Sigmoid colon (tissue), 6 donors: ENCODE measurements at regions not wholly inside any gene's neighbourhood (a gene's known extent, or its start where the extent isn't known, plus 50 kb on each side); places are given as distances from the start of the nearest gene placed in this dataset.

Experiments
- DNase-seq: peaks from one replicate; pipeline ENCODE4 v3.0.0-alpha.2; 2019
- H3K27ac ChIP-seq, 4 donors: fragments of 200-600 bp; sonication (generic); one replicate each; pipeline ENCODE4 v1.5.1; 2016 to 2019; ENCODE audit warnings: mild to moderate bottlenecking in 1 of 4
- H3K27me3 ChIP-seq, 3 donors: fragments of 200-600 bp; sonication (generic); one replicate each; pipeline ENCODE4 v1.5.1; 2019; ENCODE audit warnings: mild to moderate bottlenecking in 1 of 3
- H3K36me3 ChIP-seq, 4 donors: fragments of 200-600 bp; sonication (generic); one replicate each; pipeline ENCODE4 v1.5.1; 2016 to 2019
- H3K4me1 ChIP-seq, 4 donors: fragments of 200-600 bp; sonication (generic); one replicate each; pipeline ENCODE4 v1.5.1; 2017 to 2019
- H3K4me3 ChIP-seq, 4 donors: fragments of 200-600 bp; sonication (generic); one replicate each; pipeline ENCODE4 v1.5.1; 2017 to 2019; ENCODE audit warnings: mild to moderate bottlenecking in 2 of 4, moderate library complexity in 1 of 4
- H3K9me3 ChIP-seq, 4 donors: fragments of 200-600 bp in 3 of 4; sonication (generic) in 3 of 4; one replicate each; pipeline versions ENCODE4 v1.5.1 to v1.6.1; 2013 to 2019
- EP300 ChIP-seq, 4 donors: sonication (generic); formaldehyde crosslinking; IDR thresholded peaks; one replicate each; pipeline ENCODE4 v1.6.1; 2017; ENCODE audit warnings: antibody characterized with exemption in 4 of 4
- POLR2A ChIP-seq, 2 donors: fragments of 450-650 bp; IDR thresholded peaks; one replicate each; pipeline ENCODE4 v1.6.1; 2016; ENCODE audit warnings: antibody characterized with exemption in 2 of 2, mild to moderate bottlenecking in 2 of 2, moderate library complexity in 2 of 2
- POLR2AphosphoS5 ChIP-seq, 4 donors: sonication (generic); formaldehyde crosslinking; IDR thresholded peaks; one replicate each; pipeline ENCODE4 v1.6.1; 2017; ENCODE audit warnings: antibody characterized with exemption in 4 of 4
- WGBS, 2 donors: extraction: QIAGEN DNeasy Blood & Tissue Kit; methylation state at CpG; one replicate each; pipeline ENCODE4 v1.1.7; 2013; 5-methylcytosine and 5-hydroxymethylcytosine counted together
- intact Hi-C: fragments of 100-400 bp; cut with DNase I; formaldehyde crosslinking; loops from one replicate; pipeline ENCODE4 v1.15.1; 2023
- TF ChIP-seq, protein P1 (sequence below), 4 experiments: fragments of 450-650 bp in 3 of 4; fragments of 200-600 bp in 1 of 4; IDR thresholded peaks; one replicate each; pipeline ENCODE4 v1.5.1; 2016 to 2019; ENCODE audit warnings: antibody characterized with exemption in 4 of 4, mild to moderate bottlenecking in 3 of 4, moderate library complexity in 2 of 4
- donor health status: healthy with polysubstance abuse.
- donor health status: healthy.

DNA sequence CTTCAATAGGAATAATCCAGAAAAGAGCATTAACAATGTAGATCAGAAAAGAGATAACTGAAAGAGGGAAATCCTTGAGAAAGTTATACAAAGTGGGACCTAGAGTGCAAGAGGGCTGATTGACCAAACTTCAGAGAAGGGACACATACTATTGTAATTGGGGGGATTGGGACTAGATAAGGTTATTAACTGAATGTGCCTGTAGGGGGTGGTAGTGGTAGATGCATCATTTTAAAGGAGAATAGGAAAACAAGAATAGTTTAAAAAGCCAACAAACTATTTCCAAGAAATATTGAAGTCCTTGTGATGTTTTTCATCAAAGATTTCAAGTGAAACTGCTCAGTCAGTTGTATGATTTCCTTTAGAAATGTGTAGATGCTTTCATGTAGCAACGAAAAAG lies 468.5 kb downstream of the TAF11L14 start:
- H3K4me1 ChIP-seq: no peaks in the 10 kb centered on the region
- intact Hi-C loops: no loop called here
- no peaks in the 10 kb centered on the region for H3K36me3 ChIP-seq
- no peak for DNase-seq
- TF ChIP-seq, protein P1, sequence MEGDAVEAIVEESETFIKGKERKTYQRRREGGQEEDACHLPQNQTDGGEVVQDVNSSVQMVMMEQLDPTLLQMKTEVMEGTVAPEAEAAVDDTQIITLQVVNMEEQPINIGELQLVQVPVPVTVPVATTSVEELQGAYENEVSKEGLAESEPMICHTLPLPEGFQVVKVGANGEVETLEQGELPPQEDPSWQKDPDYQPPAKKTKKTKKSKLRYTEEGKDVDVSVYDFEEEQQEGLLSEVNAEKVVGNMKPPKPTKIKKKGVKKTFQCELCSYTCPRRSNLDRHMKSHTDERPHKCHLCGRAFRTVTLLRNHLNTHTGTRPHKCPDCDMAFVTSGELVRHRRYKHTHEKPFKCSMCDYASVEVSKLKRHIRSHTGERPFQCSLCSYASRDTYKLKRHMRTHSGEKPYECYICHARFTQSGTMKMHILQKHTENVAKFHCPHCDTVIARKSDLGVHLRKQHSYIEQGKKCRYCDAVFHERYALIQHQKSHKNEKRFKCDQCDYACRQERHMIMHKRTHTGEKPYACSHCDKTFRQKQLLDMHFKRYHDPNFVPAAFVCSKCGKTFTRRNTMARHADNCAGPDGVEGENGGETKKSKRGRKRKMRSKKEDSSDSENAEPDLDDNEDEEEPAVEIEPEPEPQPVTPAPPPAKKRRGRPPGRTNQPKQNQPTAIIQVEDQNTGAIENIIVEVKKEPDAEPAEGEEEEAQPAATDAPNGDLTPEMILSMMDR (IDR thresholded peaks at IDR 0.05): no peak
- TF ChIP-seq POLR2A (IDR thresholded peaks at IDR 0.05): no peak
- no peak for TF ChIP-seq POLR2AphosphoS5 (IDR thresholded peaks at IDR 0.05)
- no peak for TF ChIP-seq EP300 (IDR thresholded peaks at IDR 0.05)
- 5 to 44% methylated on average over 1 of the region's 1 CpG for WGBS, 2 donors
- H3K27me3 ChIP-seq: no peaks in the 10 kb centered on the region
- H3K27ac ChIP-seq: no peak overlapping the region
- no peaks in the 10 kb centered on the region for H3K9me3 ChIP-seq
- no peak overlapping the region for H3K4me3 ChIP-seq

DNA sequence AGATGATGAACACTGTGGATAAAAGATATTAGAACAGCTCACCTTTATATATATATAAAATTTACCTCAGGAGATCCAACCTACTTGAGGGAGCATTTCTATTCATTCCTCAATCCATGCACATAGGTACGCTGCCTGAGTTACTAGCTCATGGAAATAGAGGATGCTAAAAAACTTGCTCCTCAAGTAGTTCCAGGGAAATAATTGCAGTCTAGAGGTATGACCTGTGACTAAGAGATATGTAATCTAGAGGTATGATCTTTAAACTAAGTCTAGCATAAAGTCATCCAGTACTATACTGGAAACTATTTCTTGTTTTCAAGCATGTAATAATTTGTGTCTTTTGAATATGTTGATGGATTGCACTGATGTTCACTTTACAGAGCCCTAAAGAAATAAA lies 471.2 kb downstream of the TAF11L14 start:
- TF ChIP-seq POLR2AphosphoS5 (IDR thresholded peaks at IDR 0.05) (no peak), EP300 (IDR thresholded peaks at IDR 0.05) (no peak), POLR2A (IDR thresholded peaks at IDR 0.05) (no peak)
- TF ChIP-seq, protein P1 (IDR thresholded peaks at IDR 0.05): no peak
- DNase-seq: no peak
- Histone ChIP-seq H3K4me3 (no peak overlapping the region), H3K27ac (no peak overlapping the region), H3K9me3 (no peaks in the 10 kb centered on the region), H3K27me3 (no peaks in the 10 kb centered on the region), H3K36me3 (no peaks in the 10 kb centered on the region), H3K4me1 (no peaks in the 10 kb centered on the region)
- 90 to 93% methylated on average over 1 of the region's 1 CpG for WGBS, 2 donors
- intact Hi-C loops: no loop called here

DNA sequence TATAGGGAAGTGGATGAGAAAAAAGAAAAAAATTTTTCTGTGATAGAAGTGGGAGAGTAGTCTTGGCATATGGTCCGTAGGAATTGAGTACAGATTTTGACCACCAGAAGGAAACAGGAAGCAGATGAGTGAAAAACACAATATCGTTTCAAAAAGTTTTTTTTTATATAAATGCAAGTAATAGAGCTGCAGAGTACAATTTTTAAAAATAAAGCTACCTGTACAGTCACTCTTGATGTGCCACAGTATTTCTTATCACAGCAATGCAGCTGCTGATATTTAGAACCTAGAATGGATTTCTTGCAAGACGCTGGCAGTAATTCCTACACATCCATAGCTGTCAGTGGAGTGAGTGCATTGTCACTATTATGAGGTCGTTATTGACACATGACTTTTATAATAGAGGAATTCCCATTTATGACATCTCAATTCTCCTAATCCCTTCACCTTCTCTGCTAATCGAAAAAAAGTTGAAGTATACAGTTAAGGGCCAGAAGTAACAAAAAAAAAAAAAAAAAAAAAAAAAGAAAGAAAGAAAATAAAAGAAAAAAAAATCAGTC lies 477.7 kb downstream of the TAF11L14 start:
- Histone ChIP-seq H3K27me3 (no peaks in the 10 kb centered on the region), H3K36me3 (no peaks in the 10 kb centered on the region), H3K9me3 (no peaks in the 10 kb centered on the region), H3K27ac (no peak overlapping the region), H3K4me3 (no peak overlapping the region), H3K4me1 (no peaks in the 10 kb centered on the region)
- 41 to 68% methylated on average over 5 of the region's 5 CpGs for WGBS, 2 donors
- TF ChIP-seq, protein P1 (IDR thresholded peaks at IDR 0.05): no peak
- TF ChIP-seq POLR2AphosphoS5 (IDR thresholded peaks at IDR 0.05) (no peak), EP300 (IDR thresholded peaks at IDR 0.05) (no peak), POLR2A (IDR thresholded peaks at IDR 0.05) (no peak)
- DNase-seq: no peak
- intact Hi-C loops: no loop called here

DNA sequence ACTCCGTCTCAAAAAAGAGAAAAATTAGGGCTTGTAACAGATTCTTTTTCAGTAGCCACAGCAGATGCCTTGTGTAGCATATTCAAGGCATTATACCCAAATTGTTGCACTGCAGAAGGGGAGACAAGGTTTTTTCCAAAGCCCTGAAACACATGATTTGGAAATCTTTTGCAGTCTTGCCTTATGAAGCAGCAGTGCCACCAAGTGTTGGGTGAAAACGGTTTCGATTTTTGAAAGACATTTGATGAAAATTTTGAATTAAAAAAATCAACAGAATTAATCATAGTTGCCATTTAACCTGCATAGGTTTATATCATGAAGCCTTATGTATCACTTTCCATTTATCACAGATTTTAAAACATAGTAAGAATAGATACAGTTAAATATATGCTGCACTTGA lies 479.5 kb downstream of the TAF11L14 start:
- DNase-seq: no peak
- Histone ChIP-seq H3K36me3 (no peaks in the 10 kb centered on the region), H3K27ac (no peak overlapping the region), H3K9me3 (no peaks in the 10 kb centered on the region), H3K4me3 (no peak overlapping the region), H3K4me1 (no peaks in the 10 kb centered on the region), H3K27me3 (no peaks in the 10 kb centered on the region)
- WGBS, 2 donors: 70 to 73% methylated on average over 3 of the region's 3 CpGs
- intact Hi-C loops: no loop called here
- no peak for TF ChIP-seq EP300 (IDR thresholded peaks at IDR 0.05)
- no peak for TF ChIP-seq POLR2A (IDR thresholded peaks at IDR 0.05)
- TF ChIP-seq, protein P1 (IDR thresholded peaks at IDR 0.05): no peak
- no peak for TF ChIP-seq POLR2AphosphoS5 (IDR thresholded peaks at IDR 0.05)

DNA sequence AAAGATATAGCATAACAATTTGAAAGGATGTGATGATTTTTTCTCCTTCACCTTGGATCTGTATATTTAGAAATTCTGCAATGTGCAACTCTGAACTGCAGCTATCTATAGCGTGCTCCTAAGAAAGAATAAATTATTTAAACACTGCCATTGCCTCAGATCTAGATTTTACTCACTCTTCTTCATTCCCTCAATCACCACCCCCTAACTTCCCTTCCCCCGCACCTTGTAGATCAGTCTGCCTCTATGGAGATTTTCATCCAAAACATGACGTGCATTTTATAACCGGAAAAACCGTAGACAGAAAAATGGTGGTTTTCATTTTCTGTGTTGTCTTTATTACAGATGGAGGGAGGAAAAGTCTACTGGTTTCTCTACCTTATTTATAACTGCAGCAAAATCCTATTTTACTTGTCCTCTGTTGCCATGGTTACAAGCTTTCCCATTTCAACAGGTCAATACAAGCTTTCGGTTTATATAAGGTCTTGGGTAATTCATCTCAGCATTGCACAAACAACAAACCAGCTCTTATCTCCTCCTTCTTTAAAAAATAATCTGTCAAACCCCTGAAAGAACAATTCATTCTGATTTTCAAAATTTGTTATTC lies 480.0 kb downstream of the TAF11L14 start:
- TF ChIP-seq POLR2A (IDR thresholded peaks at IDR 0.05) (no peak), EP300 (IDR thresholded peaks at IDR 0.05) (no peak), POLR2AphosphoS5 (IDR thresholded peaks at IDR 0.05) (no peak)
- TF ChIP-seq, protein P1 (IDR thresholded peaks at IDR 0.05): no peak
- Histone ChIP-seq H3K4me3 (no peak overlapping the region), H3K36me3 (no peaks in the 10 kb centered on the region), H3K9me3 (no peaks in the 10 kb centered on the region), H3K27me3 (no peaks in the 10 kb centered on the region), H3K4me1 (no peaks in the 10 kb centered on the region), H3K27ac (no peak overlapping the region)
- intact Hi-C loops: no loop called here
- 74 to 80% methylated on average over 6 of the region's 6 CpGs for WGBS, 2 donors
- DNase-seq: no peak
